Suppressor macrophage treated with lipopolysaccharide for 1 hour (primary cell): ENCODE measurements at regions not wholly inside any gene's neighbourhood (a gene's known extent, or its start where the extent isn't known, plus 50 kb on each side); places are given as distances from the start of the nearest gene placed in this dataset.
A peak's percentile ranks its signal among the peaks of the same experiment; 100 is the strongest.
"Not testable (repeated sequence)": the region's sequence is repeated elsewhere in the genome, so short reads cannot be mapped to it uniquely, and the experiment has no call there.

Experiments
- DNase-seq, 3 donors: peaks; one replicate each; pipeline ENCODE4 v3.0.0-alpha.2; 2020 to 2022

DNA sequence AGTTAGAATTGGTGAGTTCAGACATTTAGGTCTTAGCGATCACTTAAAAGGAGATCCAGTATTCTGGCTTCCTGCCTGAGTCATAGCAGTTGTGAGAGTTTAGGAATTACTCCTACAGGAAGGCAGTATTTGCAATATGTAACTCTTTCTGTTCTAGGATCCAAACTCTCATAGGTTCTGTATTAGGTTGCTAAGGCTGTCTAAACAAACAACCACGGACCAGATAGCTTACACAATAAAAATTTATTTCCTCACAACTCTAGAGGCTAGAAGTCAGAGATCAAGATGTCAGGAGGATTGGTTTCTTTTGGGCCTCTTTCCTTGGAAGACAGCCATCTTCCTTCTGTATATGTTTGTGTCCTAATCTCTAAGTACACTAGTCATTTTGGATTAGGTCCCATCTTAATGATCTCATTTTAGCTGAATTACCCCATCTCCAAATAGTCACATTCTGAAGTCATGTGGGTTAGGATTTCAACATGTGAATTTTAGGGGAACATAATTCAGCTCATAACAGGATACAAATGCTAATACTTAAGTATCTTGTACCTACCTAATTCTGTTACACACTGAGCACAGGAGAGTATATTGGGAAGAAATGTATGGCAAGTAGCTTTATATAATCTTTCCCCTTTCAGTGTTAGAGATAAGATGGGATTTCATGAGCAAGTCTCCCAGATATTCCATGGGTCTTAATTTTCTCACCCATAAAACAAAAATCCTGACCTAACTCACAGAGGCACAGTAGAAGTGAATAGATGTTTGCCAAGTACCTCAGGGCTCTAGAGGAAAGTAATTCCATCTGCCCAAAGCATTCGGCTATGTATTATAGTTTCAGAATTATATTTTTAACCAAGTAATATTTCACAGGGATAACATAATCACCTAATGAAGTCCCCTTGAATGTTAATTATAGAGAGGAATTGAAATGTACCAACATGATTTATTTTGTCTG, 144.4 kb downstream of the PTBP2 start:
- peak in 2 of 3 donors; percentile 6 to 20 for DNase-seq

DNA sequence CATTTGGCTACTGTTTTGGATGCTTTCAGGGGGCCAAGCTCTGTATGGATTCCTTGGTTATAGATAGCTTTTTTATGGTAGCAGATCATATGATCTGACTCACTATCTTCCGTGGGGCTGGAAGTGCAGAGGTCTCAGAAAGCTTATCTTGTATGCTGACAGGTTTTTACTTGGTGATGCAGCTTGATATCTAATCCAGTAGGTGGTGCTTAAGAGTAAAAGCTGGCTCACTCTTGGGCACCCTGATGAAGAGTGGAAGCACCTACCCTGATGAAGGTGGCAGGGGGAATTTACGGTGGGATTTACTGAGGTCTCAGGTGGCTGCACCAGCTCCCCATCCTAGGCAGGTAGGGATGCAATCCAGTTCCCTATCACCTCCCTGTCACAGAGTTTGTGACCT, 151.2 kb downstream of the PTBP2 start:
- no peak for DNase-seq

DNA sequence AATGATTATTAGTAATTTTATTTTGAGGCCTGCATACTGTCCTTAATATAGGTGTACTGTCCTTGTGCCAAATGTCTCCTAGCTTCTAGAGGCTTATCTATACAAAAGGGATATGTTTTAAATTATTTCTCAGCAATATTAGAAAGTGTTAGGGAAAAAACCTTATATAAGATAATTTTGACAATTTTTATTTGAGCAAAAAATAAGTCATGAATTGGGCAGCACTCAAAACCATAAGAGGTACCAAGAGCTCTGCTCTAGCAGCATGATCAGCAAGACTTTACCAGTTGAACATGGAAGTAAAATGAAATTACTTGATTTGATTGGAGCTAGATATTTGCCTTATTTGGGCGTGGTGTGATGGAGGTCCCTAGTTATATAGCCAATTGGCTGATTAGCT, 157.1 kb downstream of the PTBP2 start:
- no peak for DNase-seq

DNA sequence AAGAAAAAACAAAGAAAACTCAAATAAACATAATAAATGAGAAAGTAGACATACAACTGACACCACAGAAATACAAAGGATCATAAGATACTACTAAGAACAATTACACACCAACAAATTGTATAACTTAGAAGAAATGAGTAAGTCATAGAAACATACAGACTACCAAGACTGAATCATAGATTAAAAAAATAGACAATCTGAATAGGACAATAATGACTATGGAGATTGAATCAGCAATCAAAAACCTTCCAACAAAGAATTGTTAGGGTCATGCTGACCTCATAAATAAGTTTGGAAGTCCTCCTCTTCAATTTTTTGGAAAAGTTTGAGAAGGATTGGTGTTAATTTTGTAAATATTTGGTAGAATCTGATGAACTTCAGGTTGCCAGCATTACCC, 159.0 kb downstream of the PTBP2 start:
- DNase-seq, result no peak

DNA sequence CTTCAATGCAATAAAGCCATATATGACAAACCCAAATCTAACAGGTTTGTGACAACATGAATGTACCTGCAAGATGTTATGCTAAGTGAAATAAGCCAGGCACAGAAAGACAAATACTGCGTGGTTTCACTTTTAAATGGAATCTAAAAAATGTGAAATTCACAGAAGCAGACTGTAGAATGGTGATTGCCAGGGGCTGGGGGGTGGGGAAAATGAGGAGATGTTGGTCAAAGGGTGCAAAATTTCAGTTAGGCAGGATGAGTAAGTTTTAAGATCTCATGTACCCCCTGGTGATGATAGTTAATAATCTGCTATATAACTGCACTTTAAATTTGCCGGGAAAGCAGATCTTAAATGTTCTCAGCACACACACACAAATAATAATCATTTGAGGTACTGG, 160.5 kb downstream of the PTBP2 start:
- DNase-seq, result no peak

DNA sequence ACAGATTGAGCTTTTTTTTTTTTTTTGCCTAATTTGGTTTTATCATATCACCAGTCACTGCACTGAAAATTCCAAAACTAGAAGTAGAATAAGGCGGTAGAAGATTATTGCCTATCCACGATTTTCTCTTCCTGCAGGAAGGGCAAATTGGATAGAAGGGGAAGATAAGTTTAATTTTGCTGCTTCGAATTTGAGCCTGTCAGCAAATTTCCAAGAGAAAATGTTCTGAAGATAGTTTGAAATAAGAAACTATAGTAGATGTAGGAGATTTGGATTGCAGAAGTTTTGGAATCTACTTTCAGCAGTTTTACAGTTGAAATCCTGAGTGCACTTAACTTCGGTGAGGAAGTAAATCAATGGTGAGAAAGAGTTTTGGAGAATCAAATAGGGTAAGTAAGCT, 164.9 kb downstream of the PTBP2 start:
- DNase-seq, result no peak

DNA sequence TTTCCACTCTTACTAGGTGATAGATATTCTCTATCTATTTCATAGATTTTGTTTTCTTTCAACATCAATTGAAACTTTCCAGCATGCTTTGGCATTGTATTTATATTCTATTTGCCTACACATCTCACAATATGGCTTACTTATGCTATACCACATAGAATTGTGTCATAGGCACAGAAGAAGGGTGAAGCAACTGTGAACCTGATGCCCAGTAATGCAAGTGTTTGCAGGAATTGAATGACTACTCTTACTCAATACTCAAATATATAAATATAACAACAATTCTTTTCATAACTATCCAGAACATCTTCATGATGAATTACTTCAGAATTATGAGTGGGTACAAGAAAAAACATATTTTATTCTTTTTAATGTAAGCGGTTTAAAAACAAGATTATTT, 165.9 kb downstream of the PTBP2 start:
- no peak for DNase-seq

DNA sequence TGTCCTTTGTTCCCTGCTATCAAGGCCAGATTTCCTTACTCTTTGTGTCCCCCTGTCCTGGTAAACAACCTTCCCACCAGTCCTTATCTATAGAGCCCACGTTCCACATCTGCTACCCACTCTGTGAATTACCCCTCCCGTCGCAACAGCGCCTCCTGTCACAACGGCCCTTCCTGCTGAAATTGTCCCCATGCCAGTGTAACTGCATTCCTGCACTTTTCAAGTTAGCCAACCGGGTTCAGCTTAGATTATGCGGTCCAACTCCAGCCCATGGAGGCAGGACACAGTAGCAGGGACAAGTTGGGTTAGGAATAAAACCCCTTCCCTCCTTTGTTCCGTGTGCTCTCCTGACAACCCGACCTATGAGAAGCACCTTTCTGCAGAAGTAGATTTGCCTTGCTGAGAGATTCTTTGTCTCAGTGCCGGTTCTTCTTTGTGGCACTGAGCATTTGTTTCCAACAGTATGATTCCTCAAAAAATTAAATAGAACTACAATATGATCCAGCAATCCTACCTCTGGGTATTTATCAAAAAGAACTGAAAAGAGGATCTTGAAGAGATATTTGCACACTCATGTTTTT, 180.3 kb downstream of the PTBP2 start:
- DNase-seq, result no peak

DNA sequence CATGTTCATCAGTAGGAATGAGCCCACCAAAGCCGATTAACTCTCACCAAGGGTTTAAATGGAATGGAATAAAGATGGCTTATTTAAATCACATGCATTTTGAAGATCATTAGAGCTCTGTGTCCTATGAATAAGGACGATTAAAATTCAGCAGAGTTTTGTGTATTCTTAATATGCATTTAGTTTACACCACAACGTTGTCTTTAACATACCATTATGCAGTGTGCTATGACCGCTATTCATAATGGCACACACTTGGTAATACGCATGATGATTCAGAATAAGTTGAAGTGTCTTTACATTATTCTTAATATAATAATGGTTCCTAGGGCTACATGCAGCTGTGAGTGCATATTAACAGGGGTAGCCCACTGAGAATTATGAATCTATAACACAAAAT, 190.7 kb downstream of the PTBP2 start:
- no peak for DNase-seq

DNA sequence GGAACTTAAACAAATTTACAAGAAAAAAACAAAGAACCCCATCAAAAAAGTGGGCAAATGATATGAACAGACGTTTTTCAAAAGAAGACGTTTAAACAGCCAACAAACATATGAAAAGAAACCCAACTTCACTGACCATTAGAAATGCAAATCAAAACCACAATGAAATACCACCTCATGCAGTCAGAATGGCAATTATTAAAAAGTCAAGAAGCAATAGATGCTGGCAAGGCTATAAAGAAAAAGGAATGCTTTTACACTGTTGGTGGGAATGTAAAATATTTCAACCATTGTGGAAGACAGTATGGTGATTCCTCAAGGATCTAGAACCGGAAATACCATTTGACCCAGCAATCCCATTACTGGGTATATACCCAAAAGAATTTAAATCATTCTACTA, 194.1 kb downstream of the PTBP2 start:
- not testable (repeated sequence) for DNase-seq

DNA sequence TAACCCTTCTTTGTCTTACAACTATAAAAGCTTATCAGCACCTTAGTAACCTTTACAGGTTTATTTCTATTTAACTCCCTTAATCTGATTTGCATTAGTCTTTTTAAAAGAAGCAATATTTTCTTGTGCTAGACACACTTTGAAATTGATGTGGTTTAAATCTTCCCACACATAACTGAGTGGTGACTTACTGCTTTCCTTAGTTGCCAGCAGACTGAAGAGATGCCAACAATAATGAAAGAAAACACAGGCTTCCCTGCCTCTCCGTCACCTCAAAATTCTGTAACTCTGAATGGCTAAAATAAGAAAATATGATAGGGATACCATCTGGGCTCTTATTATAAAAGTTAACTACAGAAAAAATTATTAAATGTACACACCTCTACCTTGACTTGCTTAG, 196.8 kb downstream of the PTBP2 start:
- no peak for DNase-seq

DNA sequence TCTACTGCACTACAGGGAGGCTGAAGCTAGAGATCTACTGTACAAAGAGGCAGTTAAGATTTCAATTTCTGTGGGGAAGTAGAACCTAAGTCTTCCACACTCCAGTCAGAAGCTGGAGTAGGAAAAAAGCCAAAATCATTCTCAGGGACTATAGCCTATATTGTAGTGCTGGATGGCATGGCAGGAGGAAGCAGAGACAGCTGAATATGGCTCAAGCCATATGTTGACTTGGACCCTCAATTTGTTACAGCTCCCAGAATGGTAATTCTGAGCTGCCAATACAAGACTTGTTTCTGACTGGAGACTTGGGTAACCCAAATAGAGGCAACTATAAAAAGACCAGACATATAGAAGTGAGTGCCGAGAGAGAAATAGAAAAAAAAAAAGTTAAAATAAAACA, 200.6 kb downstream of the PTBP2 start:
- no peak for DNase-seq

DNA sequence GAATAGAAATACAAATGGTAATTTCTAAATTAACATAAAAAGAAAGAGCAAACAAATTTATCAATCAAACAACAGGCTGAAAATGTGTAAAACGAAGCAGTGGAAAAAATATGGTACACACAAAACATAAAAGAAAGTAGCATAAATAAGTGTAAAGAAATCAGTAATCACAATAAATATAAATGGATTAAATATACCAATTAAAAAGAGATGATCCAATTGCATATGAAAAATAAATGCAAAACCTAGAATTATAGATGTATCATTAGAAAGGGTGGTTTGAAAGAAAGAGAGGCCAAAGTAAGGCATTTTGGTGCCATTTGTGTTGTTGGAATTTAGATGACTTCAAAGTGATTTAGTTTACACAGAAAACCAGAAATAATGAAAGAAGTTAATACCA, 202.2 kb downstream of the PTBP2 start:
- no peak for DNase-seq

DNA sequence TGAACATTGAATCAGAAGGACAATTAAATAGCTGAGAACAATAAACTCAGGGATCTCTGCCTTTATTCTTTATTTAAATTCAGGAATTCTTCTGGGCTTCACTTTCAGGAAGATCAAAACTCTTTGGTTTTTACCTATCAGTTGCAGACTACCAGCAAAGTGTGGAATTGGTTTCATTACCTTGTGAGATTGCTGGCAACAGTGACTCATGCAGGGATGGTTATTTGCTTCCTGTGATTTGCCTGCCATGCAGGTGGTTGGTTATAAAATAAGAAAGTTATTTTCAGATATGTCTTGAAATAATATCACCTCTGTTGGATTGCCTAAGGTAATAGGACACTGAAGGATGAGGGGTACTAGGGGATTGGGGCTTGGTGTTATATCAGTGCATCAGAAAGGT, 204.6 kb downstream of the PTBP2 start:
- DNase-seq, result no peak

DNA sequence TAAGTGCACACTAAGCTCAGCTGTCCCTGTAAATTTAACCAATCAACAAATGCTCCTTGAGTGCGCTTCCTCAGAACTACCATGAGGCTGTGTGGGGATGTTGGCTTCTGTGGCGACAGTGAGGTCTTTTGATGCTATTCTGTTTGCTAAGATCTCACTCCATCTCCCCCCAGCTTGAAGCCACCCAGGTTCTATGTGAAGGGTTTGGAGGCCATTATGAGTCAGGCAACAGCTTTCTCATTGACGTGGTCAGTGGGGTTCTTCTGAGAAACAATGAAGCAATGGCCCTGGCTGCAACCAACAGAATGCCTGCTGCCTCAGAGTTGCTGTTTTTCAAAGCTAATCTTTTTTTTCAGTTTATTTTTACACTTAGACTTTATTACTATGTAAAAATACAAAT, 205.5 kb downstream of the PTBP2 start:
- no peak for DNase-seq

DNA sequence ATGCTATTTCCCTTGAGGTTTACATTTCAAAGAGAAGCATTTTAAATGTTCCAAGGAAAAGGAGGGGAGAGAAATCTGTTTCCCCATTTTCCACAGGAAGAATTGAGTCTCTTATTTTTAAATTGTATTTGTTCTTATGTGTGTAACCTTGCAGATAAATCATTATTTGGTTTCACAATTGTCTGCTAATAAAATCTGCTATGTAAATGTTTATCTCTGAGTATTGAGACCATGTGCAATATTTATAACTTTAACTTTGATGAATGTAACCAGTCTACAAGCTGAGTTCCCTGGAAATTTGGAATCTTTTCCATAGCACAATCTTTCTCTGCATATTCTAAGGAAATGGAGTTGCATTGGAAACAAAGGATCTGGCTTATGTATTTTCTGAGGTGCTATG, 209.6 kb downstream of the PTBP2 start:
- no peak for DNase-seq

DNA sequence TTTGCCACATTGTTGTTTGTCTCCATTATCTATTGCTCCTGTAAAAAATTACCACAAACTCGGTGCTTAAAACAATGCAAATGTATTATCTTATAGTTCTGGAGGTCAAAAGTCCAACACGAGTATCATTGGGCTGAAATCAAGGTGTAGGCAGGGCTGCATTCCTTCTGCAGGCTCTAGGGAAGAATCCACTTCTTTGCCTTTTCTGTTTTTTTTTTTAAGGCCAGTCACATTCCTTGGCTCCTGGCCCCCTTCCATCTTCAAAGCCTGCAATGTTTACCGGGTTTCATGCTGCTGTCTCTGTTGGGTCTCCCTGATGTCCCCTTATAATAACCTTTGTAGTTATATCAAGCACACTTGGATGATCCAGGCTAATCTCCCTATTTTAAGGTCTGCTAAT, 212.7 kb downstream of the PTBP2 start:
- DNase-seq, result no peak

DNA sequence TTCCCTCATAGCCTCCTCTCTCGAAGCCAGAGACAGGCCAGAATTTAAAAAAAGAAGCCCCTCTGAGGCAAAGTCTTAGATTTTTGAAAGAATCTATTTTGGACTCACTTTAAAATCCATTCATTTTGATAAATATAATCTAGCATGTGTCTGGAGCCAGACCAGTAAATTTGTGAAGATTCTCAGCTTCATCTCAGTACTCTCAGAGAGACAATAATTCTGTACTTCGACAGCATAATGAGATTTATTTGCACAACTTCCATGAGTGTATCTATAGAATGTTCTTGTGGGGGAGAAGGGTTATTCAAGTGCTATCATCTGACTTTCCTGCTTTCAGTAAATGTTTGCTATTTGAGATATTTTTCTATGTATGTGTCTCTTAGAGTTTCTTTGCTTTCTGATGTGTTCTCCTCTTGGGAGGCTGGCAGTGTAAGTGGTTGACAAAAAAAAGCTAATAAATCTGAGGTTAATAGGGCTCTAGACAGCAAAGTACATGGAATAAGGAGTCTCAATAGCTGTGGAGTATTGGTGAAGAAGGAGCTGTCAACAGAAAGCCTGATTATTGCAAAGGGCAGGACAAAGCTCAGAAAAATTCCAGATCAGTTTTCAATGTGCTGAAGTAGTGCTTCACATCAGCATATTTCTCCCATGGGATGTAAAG, 223.0 kb downstream of the PTBP2 start:
- DNase-seq, result no peak

DNA sequence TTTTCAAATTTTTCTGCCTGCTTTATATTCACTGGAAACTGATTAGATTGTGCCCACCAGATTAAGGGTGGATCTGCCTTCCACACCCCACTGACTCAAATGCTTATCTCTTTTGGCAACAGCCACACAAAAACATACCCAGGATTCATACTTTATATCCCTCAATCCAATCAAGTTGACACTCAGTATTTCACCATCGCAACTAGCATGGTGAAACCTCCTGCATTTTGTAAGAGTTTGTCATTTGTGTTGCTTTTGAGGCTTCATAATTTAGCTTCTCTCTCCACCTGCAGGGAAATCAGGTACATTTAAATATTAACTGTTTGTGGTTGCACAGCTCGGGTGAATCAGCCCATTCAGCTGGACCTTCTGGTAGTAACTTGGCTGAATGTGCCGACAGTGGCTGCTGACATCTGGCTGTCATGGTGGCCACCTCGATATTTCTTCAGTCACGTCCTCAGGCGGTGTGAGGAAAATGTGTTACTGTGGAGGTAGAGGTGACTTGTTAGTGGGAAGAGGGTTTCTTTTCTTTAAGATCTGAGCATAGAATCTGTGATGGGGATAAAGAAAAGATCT, 224.0 kb downstream of the PTBP2 start:
- DNase-seq, result no peak

DNA sequence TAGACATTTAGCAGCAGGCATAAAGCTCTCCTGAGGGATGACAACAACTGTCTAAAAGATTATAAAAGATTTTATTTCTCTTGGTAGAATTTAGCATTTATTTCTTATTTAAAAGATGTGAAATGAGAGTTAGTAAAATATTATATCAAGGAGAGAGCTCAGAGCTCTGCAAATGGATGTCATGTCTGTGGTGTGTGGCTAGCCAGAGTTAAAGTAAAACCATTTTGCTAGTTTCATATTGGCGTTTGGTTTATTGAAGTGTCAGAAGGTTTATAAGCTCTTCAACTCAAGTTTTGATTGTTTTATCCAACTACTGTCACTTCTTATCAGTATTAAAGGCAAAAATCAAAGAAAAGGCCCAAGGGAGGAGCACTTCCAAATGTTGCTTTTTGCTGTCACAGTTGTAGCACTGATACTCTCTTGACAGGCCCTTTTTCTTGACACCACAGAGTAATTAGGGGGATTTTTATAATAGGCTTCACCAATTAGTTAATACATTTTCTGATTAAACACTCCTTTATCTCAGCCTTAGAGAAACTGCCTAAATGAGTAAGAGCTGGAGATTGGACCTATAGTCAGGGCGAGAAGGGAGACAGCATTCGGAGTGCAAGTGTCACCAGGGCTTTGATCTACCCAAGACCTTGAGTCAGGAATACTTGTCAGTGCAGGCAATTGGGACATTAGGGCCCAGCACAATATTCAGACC, 233.9 kb downstream of the PTBP2 start:
- no peak for DNase-seq

DNA sequence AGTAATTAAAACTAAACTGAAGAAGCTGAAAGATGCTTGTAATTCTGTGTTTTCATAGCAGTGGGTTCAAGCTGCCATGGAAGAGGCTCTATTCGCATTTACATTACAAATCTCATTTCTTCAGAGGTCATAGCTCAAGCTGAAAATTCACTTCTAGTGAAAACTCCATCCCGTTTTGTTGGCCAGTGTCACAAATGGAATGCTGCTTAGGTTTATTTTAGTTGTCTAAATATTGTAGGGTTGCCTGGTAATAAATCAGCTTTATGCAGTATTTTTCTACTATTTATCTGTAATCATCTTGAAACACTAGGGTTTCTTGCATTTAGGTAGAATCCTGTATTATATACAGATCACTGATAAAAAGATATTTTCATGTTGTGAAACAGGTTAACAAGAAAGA, 240.6 kb downstream of the PTBP2 start:
- no peak for DNase-seq

DNA sequence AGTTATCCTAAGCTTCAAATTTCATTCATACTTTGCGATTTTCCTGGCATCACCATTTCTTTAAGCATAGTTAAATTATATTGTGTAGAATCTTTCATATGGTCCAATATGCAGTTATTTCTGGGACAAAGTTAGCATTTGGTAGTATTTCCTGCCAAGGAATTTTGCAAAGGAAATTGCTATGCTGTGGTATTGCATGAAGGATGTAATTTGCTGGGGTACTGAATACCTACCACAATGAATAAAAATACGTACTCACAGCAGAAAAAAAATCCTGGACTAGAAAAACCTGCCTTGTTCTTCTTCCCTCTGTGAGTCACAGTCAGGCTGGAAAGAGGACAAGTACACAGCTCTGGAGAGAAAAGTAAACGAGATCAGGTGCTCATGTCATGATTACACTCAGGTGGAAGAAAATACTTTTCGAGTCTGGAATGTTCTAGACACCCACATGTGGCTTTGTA, 241.2 kb downstream of the PTBP2 start:
- DNase-seq, result no peak

DNA sequence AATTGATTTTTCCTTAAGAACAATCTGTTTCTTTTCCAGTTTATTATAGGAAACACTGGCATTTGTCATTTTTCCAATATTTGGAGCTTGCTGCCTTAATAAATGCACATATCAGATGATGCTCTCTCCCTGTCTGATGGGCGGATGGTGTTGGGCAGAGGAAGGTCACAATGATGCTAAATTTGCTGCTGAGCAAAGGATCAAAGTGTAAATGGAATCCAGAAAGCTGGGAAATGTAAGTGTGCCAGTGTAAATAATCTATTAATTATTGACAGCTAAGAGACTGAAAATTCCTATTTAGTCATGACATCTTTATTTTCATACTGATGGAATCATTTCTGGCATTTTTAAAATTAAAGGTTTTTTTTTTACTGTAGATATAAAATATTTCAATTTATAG, 243.2 kb downstream of the PTBP2 start:
- no peak for DNase-seq
